HAP-1 (cell line): ENCODE measurements at regions not wholly inside any gene's neighbourhood (a gene's known extent, or its start where the extent isn't known, plus 50 kb on each side); places are given as distances from the start of the nearest gene placed in this dataset.

ENCODE experiments used
- DNase-seq, 2 experiments: peaks; one replicate each; pipeline ENCODE4 v3.0.0-alpha.2; 2016 to 2020; ENCODE audit warnings: low spot score in 2 of 2
- H3K27me3 ChIP-seq: fragments of 250-450 bp; sonication (Bioruptor Pico); 2 replicates; pipeline ENCODE4 v1.5.1; 2020; ENCODE audit warnings: low read depth, mild to moderate bottlenecking, moderate library complexity
- H3K36me3 ChIP-seq: fragments of 250-450 bp; sonication (Bioruptor Pico); replicated peaks from 2 replicates; pipeline ENCODE4 v1.5.1; 2020; ENCODE audit warnings: mild to moderate bottlenecking
- H3K4me1 ChIP-seq: fragments of 250-450 bp; sonication (Bioruptor Pico); 2 replicates; pipeline ENCODE4 v1.5.1; 2020; ENCODE audit warnings: mild to moderate bottlenecking
- H3K4me3 ChIP-seq: fragments of 250-450 bp; sonication (Bioruptor Pico); 2 replicates; pipeline ENCODE4 v1.5.1; 2020; ENCODE audit warnings: mild to moderate bottlenecking, moderate library complexity
- H3K9me3 ChIP-seq: fragments of 250-450 bp; sonication (Bioruptor Pico); 2 replicates; pipeline ENCODE4 v1.5.1; 2020; ENCODE audit warnings: mild to moderate bottlenecking, moderate library complexity
- in situ Hi-C: fragments of 300-500 bp; cut with MboI; formaldehyde crosslinking; loops from 3 replicates; pipeline ENCODE4 v1.14.3; 2020; ENCODE audit warnings: low sequenced_read_pairs, inconsistent platforms, mixed read lengths

DNA sequence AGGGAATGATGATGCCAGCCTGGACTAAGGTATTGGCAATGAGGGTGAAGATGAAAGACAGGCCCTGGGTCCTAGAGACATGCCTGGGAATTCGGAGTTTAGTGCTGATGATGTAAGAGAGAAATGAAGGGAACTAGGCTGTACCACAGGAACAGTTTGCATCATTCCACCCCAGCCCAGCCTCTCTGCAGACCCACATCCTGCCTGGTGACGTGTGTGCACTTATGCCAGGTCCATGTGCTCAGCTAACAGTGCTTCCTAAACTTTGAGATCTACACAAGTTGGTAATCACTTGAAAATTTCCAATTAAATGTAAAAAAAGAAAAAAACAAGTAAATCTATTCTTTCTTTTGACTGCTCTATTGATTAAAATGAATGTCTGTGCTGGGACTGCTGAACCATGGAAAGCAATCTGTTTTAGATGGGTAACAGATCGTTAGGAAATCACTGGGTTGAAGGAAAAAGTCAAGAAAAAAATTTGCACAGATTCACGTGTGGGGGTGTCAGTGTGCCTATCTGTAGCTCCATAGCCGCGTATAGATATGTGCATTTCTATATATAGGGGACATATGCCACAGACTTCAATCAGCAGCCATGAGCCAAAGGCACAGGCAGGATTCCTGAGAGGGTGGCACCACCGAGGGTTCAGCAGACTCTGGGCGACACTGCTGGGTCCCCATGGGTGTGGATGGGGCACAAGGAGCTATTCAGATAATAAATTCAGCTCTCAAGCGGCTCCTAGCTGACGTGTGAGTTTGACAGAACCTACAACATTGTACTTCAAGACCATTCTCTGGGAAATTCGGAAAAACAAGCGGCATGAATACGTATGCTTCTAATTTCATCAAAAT is 131.1 kb upstream of the OPCML start:
- in situ Hi-C loops, result no loop called here
- Histone ChIP-seq H3K27me3 (peaks cover 2% of the 10 kb centered on the region), H3K9me3 (no peaks in the 10 kb centered on the region), H3K4me3 (no peak overlapping the region), H3K4me1 (no peaks in the 10 kb centered on the region), H3K36me3 (no peaks in the 10 kb centered on the region)
- DNase-seq, result no peak

- peaks cover 2% of the 10 kb centered on the region for H3K27me3 ChIP-seq
- H3K36me3 ChIP-seq, result no peaks in the 10 kb centered on the region
- H3K4me3 ChIP-seq, result no peak overlapping the region
- no peak for DNase-seq
- in situ Hi-C loops, result no loop called here
- no peaks in the 10 kb centered on the region for H3K9me3 ChIP-seq
- H3K4me1 ChIP-seq, result no peaks in the 10 kb centered on the region
Observed at GRCh38 chr11:133661846-133662245, 129.5 kb upstream of the OPCML start.

GRCh38 chr11:133660202-133660568 is 127.9 kb upstream of the OPCML start:
- H3K36me3 ChIP-seq, result no peaks in the 10 kb centered on the region
- no peak overlapping the region for H3K4me3 ChIP-seq
- in situ Hi-C loops, result no loop called here
- no peaks in the 10 kb centered on the region for H3K4me1 ChIP-seq
- H3K9me3 ChIP-seq, result no peaks in the 10 kb centered on the region
- no peaks in the 10 kb centered on the region; the same call in 1 of the 2 replicates for H3K27me3 ChIP-seq
- no peak for DNase-seq

DNA sequence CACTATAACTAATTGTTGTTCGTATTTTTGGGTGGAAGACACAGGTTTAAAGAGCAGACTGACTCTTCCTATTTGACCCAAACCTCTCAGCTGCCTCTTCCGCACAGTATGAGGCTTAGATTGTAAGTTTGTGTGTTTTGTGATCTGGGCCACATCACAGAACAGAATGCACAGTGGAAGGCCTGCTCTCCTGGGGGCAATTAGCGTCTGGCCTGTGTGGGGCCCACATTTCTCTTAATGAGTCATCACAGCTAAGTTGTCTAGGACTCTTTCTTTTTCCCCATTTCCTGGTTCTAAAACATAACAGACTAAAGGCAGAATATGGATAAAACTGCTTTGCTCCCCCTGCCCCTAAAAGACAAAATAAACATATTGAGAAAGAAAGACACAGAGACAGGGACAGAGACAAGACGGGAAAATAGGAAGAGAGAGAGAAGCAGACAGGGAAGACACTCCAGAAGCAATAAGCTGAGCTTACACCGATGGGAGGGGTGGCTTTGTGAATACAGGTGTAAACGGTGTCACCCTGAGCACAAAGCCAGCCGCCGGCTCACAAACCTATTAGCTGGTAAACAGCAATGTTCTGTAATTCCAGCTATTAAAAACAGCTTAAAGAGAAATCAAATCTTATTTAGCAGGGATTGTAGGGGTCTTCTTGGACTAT is 127.4 kb upstream of the OPCML start:
- H3K4me3 ChIP-seq, result no peak overlapping the region
- H3K36me3 ChIP-seq, result no peaks in the 10 kb centered on the region
- in situ Hi-C loops, result no loop called here
- DNase-seq, result no peak
- no peaks in the 10 kb centered on the region for H3K4me1 ChIP-seq
- H3K9me3 ChIP-seq, result no peaks in the 10 kb centered on the region
- no peaks in the 10 kb centered on the region; the same call in 1 of the 2 replicates for H3K27me3 ChIP-seq

DNA sequence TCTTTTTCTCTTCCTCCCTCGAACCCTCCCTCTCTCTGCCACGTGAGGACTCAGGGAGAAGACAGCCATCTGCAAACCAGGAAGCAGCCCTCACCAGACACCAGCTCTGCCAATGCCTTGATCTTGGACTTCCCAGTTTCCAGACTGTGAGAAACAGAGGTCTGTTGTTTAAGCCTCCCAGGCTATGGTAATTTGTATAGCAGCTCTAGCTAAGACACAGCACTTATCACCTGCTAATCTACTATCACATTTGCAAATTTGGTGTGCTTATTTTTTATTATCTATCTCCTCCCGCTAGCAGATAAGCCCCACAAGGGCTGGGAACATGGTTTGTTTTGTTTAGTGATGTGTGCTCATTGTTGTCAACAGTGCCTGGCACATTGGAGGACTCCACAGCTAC is 124.8 kb upstream of the OPCML start:
- in situ Hi-C loops, result no loop called here
- no peaks in the 10 kb centered on the region for H3K9me3 ChIP-seq
- no peak for DNase-seq
- H3K36me3 ChIP-seq, result no peaks in the 10 kb centered on the region
- H3K4me3 ChIP-seq, result no peak overlapping the region
- H3K27me3 ChIP-seq, result no peaks in the 10 kb centered on the region; the same call in 1 of the 2 replicates
- H3K4me1 ChIP-seq, result no peaks in the 10 kb centered on the region

GRCh38 chr11:133656082-133656635 is 123.9 kb upstream of the OPCML start:
- H3K4me1 ChIP-seq, result no peaks in the 10 kb centered on the region
- DNase-seq, result no peak
- in situ Hi-C loops, result no loop called here

GRCh38 chr11:133654630-133655212 is 122.4 kb upstream of the OPCML start:
- Histone ChIP-seq H3K4me3 (no peak overlapping the region), H3K4me1 (no peaks in the 10 kb centered on the region), H3K9me3 (no peaks in the 10 kb centered on the region), H3K36me3 (no peaks in the 10 kb centered on the region), H3K27me3 (no peaks in the 10 kb centered on the region; the same call in 1 of the 2 replicates)
- DNase-seq, result no peak
- in situ Hi-C loops, result no loop called here

More at GRCh38 chr11:133656082-133656635, 123.9 kb upstream of the OPCML start:
- Histone ChIP-seq H3K4me3 (no peak overlapping the region), H3K9me3 (no peaks in the 10 kb centered on the region), H3K27me3 (no peaks in the 10 kb centered on the region; the same call in 1 of the 2 replicates), H3K36me3 (no peaks in the 10 kb centered on the region)

- H3K27me3 ChIP-seq, result no peaks in the 10 kb centered on the region; the same call in 1 of the 2 replicates
- no peaks in the 10 kb centered on the region for H3K4me1 ChIP-seq
- in situ Hi-C loops, result no loop called here
- no peak for DNase-seq
- no peaks in the 10 kb centered on the region for H3K36me3 ChIP-seq
- H3K4me3 ChIP-seq, result no peak overlapping the region
- H3K9me3 ChIP-seq, result no peaks in the 10 kb centered on the region
Observed at GRCh38 chr11:133653336-133653735, 121.0 kb upstream of the OPCML start.

DNA sequence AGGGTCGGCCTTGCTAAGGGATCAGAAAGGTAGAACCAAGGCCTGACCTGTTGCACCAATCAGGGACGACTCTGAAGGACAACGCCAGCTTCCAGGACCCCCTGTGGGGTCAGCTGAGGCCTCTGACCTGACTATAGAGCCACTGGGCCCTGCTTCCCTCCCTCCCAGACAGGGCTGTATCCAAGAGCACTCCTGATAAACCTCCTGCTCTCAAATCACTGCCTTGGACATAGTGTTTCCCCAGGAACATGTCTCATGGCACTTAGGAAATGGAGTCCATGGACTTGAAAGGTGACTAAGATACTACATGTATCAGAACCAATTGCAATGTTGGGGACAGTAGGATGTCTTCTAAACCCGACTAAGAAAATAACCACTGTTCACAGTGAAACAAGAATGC is 117.8 kb upstream of the OPCML start:
- Histone ChIP-seq H3K27me3 (no peaks in the 10 kb centered on the region; the same call in 1 of the 2 replicates), H3K9me3 (no peaks in the 10 kb centered on the region), H3K36me3 (no peaks in the 10 kb centered on the region), H3K4me1 (no peaks in the 10 kb centered on the region), H3K4me3 (no peak overlapping the region)
- in situ Hi-C loops, result no loop called here
- DNase-seq, result no peak

DNA sequence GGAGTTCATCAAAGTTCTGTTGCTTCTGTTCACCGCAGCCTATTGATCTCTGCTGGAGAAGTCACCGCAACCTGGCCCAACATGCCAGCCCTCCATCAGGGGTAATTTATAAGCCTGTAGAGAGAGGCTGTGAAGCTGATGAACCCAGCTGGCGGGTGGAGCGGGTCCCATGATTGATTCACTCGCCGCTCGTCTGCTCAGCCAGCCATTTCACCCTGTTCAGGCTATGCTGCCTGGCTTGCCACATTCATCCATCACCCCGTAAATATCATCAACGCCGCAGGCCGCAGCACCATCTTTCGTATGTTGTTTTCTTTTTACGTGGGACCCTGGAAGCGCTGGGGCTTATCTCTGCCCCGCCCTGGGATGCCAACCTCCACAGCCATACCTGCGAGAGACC is 116.7 kb upstream of the OPCML start:
- Histone ChIP-seq H3K27me3 (no peaks in the 10 kb centered on the region), H3K4me3 (no peak overlapping the region), H3K4me1 (no peaks in the 10 kb centered on the region), H3K36me3 (no peaks in the 10 kb centered on the region), H3K9me3 (no peaks in the 10 kb centered on the region)
- no peak for DNase-seq
- in situ Hi-C loops, result no loop called here

DNA sequence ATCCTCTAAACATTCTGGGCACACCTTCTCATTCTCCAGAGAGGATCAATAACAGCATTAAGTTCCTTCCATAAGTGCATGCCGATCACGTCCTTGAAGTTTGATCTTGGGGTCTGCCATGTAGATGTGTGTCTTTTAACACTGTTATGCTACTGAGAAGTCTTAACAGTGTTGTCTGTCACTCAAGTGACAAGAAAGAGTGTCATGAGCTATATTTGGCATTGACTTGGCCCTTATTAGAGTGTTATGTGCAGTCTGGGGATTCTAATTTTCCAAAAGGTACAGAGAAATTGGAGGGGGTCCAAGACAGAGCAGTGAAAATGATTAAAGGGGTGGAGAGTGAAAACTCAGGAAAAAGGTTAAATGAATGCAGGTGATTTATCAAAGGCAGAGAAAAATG is 107.1 kb upstream of the OPCML start:
- no peak for DNase-seq
- Histone ChIP-seq H3K9me3 (no peaks in the 10 kb centered on the region), H3K4me1 (no peaks in the 10 kb centered on the region), H3K36me3 (no peaks in the 10 kb centered on the region), H3K4me3 (no peak overlapping the region), H3K27me3 (no peaks in the 10 kb centered on the region)
- in situ Hi-C loops, result no loop called here

DNA sequence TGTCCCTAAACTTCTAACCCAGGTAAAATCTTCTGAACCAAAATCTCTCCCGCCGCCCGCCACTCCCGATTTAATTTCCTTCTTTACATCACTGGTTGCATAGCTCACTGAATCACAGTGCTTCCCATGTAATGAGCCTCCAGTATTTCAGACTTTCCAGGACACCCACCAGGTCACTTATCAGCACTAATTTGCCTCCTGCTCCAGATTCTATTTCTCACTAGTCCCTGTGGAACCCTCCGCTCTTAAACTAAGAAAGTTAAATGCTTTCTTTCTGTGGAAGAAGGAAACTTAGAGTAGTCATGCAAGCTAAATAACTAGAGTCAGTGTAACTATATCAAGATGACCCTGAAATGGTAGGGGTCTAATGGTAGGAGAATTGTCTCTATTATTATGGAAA is 106.6 kb upstream of the OPCML start:
- Histone ChIP-seq H3K27me3 (no peaks in the 10 kb centered on the region), H3K4me3 (no peak overlapping the region), H3K4me1 (no peaks in the 10 kb centered on the region), H3K9me3 (no peaks in the 10 kb centered on the region), H3K36me3 (no peaks in the 10 kb centered on the region)
- in situ Hi-C loops, result no loop called here
- no peak for DNase-seq

- no peak overlapping the region for H3K4me3 ChIP-seq
- in situ Hi-C loops, result no loop called here
- DNase-seq, result no peak
Observed at GRCh38 chr11:133636711-133637355, 104.5 kb upstream of the OPCML start.

More at GRCh38 chr11:133636711-133637355, 104.5 kb upstream of the OPCML start:
- Histone ChIP-seq H3K27me3 (no peaks in the 10 kb centered on the region), H3K9me3 (no peaks in the 10 kb centered on the region), H3K36me3 (no peaks in the 10 kb centered on the region), H3K4me1 (no peaks in the 10 kb centered on the region)
